ENCODE measurements at regions not wholly inside any gene's neighbourhood (a gene's known extent, or its start where the extent isn't known, plus 50 kb on each side); places are given as distances from the start of the nearest gene placed in this dataset.

DNA sequence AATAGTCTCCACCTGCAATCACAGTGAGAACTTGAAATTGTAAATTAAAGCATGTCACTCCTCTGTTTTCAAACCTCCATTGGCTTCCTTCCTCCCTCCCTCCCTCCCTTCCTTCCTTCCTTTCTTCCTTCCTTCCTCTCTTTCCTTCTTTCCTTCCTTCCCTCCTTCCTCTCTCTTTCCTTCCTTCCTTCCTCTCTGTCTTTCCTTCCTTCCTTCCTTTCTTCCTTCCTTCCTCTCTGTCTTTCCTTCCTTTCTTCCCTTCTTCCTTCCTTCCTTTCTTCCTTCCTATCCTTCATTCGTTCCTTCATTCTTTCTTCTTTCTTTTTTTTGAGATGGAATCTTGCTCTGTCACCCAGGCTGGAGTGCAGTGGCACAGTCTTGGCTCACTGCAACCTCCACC lies 595.0 kb upstream of the ZNF608 start:
- in situ Hi-C loops (cut with HindIII; ENCODE audit: low sequenced_read_pairs), result no loop called here
- no peak for DNase-seq (ENCODE audit: low read depth)
- H3K4me3 ChIP-seq (ENCODE audit: low read depth, low read length), result no peak overlapping the region
- TF ChIP-seq, protein P1, sequence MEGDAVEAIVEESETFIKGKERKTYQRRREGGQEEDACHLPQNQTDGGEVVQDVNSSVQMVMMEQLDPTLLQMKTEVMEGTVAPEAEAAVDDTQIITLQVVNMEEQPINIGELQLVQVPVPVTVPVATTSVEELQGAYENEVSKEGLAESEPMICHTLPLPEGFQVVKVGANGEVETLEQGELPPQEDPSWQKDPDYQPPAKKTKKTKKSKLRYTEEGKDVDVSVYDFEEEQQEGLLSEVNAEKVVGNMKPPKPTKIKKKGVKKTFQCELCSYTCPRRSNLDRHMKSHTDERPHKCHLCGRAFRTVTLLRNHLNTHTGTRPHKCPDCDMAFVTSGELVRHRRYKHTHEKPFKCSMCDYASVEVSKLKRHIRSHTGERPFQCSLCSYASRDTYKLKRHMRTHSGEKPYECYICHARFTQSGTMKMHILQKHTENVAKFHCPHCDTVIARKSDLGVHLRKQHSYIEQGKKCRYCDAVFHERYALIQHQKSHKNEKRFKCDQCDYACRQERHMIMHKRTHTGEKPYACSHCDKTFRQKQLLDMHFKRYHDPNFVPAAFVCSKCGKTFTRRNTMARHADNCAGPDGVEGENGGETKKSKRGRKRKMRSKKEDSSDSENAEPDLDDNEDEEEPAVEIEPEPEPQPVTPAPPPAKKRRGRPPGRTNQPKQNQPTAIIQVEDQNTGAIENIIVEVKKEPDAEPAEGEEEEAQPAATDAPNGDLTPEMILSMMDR (IDR thresholded peaks at IDR 0.05; ENCODE audit: low read depth, low read length, missing control alignments), result no peak

DNA sequence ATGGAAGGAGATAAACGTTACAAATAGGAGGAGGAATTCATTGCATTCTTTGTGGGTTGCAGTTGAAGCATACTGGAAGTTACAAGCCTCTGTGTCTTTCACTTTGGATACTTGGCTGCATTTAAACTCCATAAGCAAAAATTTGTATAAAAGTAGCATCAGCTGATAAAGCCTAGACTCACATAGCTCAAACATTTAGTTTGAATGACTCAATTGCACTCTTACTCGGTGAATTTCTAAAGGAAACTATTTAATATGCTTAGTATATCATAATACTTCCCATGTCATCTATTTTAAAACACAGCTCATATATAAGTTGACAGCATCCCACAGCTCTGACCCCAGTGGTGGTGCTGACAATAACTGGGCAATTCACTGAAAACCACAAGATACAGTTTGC lies 596.6 kb upstream of the ZNF608 start:
- in situ Hi-C loops (cut with HindIII; ENCODE audit: low sequenced_read_pairs), result no loop called here
- DNase-seq (ENCODE audit: low read depth), result peak; percentile 55
- TF ChIP-seq, protein P1 (IDR thresholded peaks at IDR 0.05; ENCODE audit: low read depth, low read length, missing control alignments), result no peak
- H3K4me3 ChIP-seq (ENCODE audit: low read depth, low read length), result no peak overlapping the region

DNA sequence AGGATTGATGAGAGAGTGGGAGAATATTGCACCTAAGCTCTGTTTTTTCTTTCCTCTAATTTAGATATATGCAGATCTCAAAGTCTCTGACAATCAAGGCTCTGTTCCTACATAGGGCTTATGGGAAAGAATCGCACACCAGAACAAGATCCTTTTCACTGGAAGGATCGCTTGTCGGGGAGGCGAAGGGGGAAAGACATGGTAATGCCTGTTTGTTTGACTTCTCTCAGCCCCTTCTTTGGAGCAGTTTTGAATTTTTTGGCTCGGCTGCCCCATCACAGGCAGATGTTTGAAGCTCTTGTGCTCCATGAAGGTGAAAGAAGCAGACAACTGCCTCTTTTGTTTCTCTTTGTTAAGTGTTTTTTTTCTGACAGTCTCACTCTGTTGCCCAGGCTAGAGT lies 599.9 kb upstream of the ZNF608 start:
- no peak overlapping the region for H3K4me3 ChIP-seq (ENCODE audit: low read depth, low read length)
- in situ Hi-C loops (cut with HindIII; ENCODE audit: low sequenced_read_pairs), result no loop called here
- TF ChIP-seq, protein P1 (IDR thresholded peaks at IDR 0.05; ENCODE audit: low read depth, low read length, missing control alignments), result no peak
- no peak for DNase-seq (ENCODE audit: low read depth)

GRCh38 chr5:125348221-125348692 lies 601.8 kb upstream of the ZNF608 start:
- H3K4me3 ChIP-seq (ENCODE audit: low read depth, low read length), result no peak overlapping the region
- in situ Hi-C loops (cut with HindIII; ENCODE audit: low sequenced_read_pairs), result no loop called here
- TF ChIP-seq, protein P1 (IDR thresholded peaks at IDR 0.05; ENCODE audit: low read depth, low read length, missing control alignments), result no peak
- DNase-seq (ENCODE audit: low read depth), result peak; percentile 23

GRCh38 chr5:125348936-125349831 lies 602.7 kb upstream of the ZNF608 start:
- peak; percentile 8 for DNase-seq (ENCODE audit: low read depth)
- TF ChIP-seq, protein P1 (IDR thresholded peaks at IDR 0.05; ENCODE audit: low read depth, low read length, missing control alignments), result no peak
- H3K4me3 ChIP-seq (ENCODE audit: low read depth, low read length), result no peak overlapping the region
- in situ Hi-C loops (cut with HindIII; ENCODE audit: low sequenced_read_pairs), result no loop called here

DNA sequence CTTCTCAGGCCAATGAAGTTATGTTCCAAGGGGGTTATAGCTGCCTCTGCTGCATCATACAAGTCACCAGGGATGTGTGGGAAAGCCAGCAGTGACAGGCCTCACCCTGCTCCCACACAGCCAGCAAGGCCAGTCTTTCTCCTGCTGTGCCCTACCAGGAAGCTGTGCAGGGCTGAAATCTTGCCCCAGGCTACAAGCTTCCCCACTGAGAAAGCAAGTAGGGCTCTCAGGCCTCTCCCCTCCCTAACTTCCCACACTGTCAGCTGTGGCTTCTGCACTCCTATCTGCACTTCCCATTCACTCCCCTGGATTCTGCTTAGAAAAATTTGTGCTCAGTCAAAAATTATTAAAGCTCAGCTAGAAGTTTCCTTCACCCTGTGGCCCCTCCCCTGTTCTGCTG lies 611.2 kb upstream of the ZNF608 start:
- TF ChIP-seq, protein P1 (IDR thresholded peaks at IDR 0.05; ENCODE audit: low read depth, low read length, missing control alignments), result no peak
- DNase-seq (ENCODE audit: low read depth), result no peak
- in situ Hi-C loops (cut with HindIII; ENCODE audit: low sequenced_read_pairs), result no loop called here
- H3K4me3 ChIP-seq (ENCODE audit: low read depth, low read length), result no peak overlapping the region
